ENCODE measurements at regions not wholly inside any gene's neighbourhood (a gene's known extent, or its start where the extent isn't known, plus 50 kb on each side); places are given as distances from the start of the nearest gene placed in this dataset.
A peak's percentile ranks its signal among the peaks of the same experiment; 100 is the strongest.

GRCh38 chr5:16987776-16988175 is 51.7 kb upstream of the MYO10 start:
- Histone ChIP-seq H3K79me1 (ENCODE audit: low read depth, low read length) (no peaks in the 10 kb centered on the region), H2BK5ac (ENCODE audit: low read depth, low read length) (no peak overlapping the region), H3K4me2 (ENCODE audit: insufficient read depth in 1 of 2, low read depth in 2 of 2, low read length in 2 of 2) (no peak overlapping the region), H3K36me3 (ENCODE audit: control insufficient read depth in 2 of 4, insufficient read depth in 4 of 4, low read length in 3 of 4) (no peaks in the 10 kb centered on the region), H4K8ac (ENCODE audit: extremely low read depth, insufficient read depth, low read length) (no peak overlapping the region), H2AK5ac (ENCODE audit: low read depth, low read length) (no peak overlapping the region), H2AFZ (ENCODE audit: low read length) (no peak overlapping the region), H4K5ac (ENCODE audit: insufficient read length, low read depth, low read length) (no peak overlapping the region), H4K20me1 (replicated peaks in 1 of 2; ENCODE audit: control insufficient read depth in 1 of 2, insufficient read depth in 2 of 2, low read length in 2 of 2) (no peaks in the 10 kb centered on the region), H3K4me1 (replicated peaks in 1 of 4; ENCODE audit: control insufficient read depth in 3 of 4, insufficient read depth in 4 of 4, low read length in 3 of 4) (no peaks in the 10 kb centered on the region), H3K18ac (ENCODE audit: extremely low read depth, low read length) (no peak overlapping the region), H3K4me3 (ENCODE audit: extremely low read depth in 1 of 4, insufficient read depth in 2 of 4, low read depth in 3 of 4, low read length in 4 of 4) (no peak overlapping the region), H3K4ac (replicated peaks; ENCODE audit: insufficient read length, low read depth, low read length) (no peak overlapping the region), H2BK15ac (ENCODE audit: low read length) (no peak overlapping the region), H2BK20ac (ENCODE audit: low read length) (no peak overlapping the region), H3K14ac (ENCODE audit: insufficient read length) (no peak overlapping the region), H2BK12ac (ENCODE audit: low read depth, low read length) (no peak overlapping the region), H3K27ac (ENCODE audit: low read depth, low read length) (no peak overlapping the region), H3K9ac (replicated peaks in 1 of 4; ENCODE audit: extremely low read depth in 1 of 4, low read depth in 3 of 4, low read length in 3 of 4) (no peak overlapping the region), H3K9me3 (ENCODE audit: insufficient read depth in 2 of 2, low read depth in 1 of 2, low read length in 1 of 2) (no peaks in the 10 kb centered on the region; a peak in 1 of 4 replicates), H3K56ac (replicated peaks; ENCODE audit: insufficient read length, low read depth, low read length) (no peak overlapping the region), H3K27me3 (replicated peaks in 1 of 4; ENCODE audit: control insufficient read depth in 3 of 4, extremely low read depth in 1 of 4, insufficient read depth in 3 of 4, low read length in 3 of 4) (no peaks in the 10 kb centered on the region; a peak in 1 of 7 replicates), H2BK120ac (replicated peaks; ENCODE audit: low read depth, low read length) (no peak overlapping the region), H4K91ac (replicated peaks; ENCODE audit: insufficient read length, low read length) (no peak overlapping the region), H3K23me2 (ENCODE audit: low read depth, low read length) (no peaks in the 10 kb centered on the region), H3K23ac (ENCODE audit: insufficient read length) (no peak overlapping the region), H3K79me2 (ENCODE audit: control insufficient read depth in 1 of 2, insufficient read depth in 2 of 2, low read length in 2 of 2) (no peaks in the 10 kb centered on the region)
- ChIA-PET POLR2A (ENCODE audit: partially characterized antibody) (no interaction called here), CTCF (ENCODE audit: partially characterized antibody) (no interaction called here)
- DNase-seq (ENCODE audit: low read depth in 1 of 2, low spot score in 2 of 2) (no peak), FAIRE-seq (no peak)
- TF ChIP-seq CEBPB (IDR thresholded peaks at IDR 0.05; ENCODE audit: low read depth, low read length) (0 out of 2 replicates have a peak, but pooled peaks have one; percentile 26), SP2 (IDR thresholded peaks at IDR 0.05; ENCODE audit: low read length) (no peak)
- 80% methylated on average over 1 of the region's 1 CpG; no CpG with 5 or more reads in 1 of the 2 experiments for WGBS, 2 experiments (ENCODE audit: extremely low coverage in 1 of 2, insufficient coverage in 1 of 2, insufficient read length in 1 of 2, insufficient replicate concordance in 2 of 2, low coverage in 1 of 2, low lambda C conversion rate in 2 of 2, missing lambda C conversion rate in 1 of 2)

Data from H1 (cell line).